ENCODE measurements at regions not wholly inside any gene's neighbourhood (a gene's known extent, or its start where the extent isn't known, plus 50 kb on each side); places are given as distances from the start of the nearest gene placed in this dataset.

DNA sequence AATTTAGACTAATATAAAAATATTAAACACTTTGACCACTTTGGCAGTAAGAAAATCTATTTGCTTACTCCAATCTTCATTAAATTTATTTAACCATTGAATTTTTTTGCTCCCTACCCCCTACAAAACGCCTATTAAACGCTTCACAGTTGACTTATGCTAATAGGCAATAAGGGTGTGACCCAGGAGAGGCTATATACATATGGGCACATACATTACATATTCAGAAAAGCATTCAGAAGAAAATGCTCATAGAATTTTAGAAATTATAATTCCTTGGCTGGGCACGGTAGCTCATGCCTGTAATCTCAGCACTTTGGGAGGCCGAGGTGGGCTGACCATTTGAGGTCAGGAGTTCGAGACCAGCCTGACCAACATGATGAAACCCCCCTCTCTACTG lies 95.6 kb upstream of the STARD13 start:
- 81% methylated on average over 5 of the region's 5 CpGs for WGBS
- Histone ChIP-seq H3K4me2 (ENCODE audit: low read length, poor library complexity, severe bottlenecking) (no peak overlapping the region), H3K14ac (ENCODE audit: low read length in 2 of 2) (no peak overlapping the region)

DNA sequence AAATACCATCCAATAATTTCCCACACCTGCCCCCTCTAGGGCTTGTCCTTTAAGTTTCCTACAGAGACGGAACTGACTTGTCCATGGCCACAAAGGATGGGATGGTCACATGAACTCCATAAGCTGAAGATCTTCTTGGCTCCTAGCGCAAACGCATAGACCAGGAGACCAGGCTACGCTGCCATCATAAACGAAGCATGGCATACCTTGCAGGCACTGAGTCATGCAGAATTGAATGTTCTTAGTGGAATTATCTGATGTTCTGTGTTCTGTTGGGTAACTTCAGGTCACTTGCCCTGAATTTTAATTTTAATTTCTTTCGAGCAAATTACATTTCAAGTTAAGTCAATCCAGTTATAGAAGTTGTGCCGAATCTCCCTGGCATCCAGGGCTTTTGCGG lies 96.4 kb upstream of the STARD13 start:
- no peak overlapping the region for H3K18ac ChIP-seq (ENCODE audit: low read depth in 1 of 2, low read length in 2 of 2)
- DNase-seq: no peak
- no peak overlapping the region for H4K91ac ChIP-seq (ENCODE audit: low read length)
- H3K4me1 ChIP-seq (ENCODE audit: control insufficient read depth, insufficient read depth, low read depth, low read length): no peaks in the 10 kb centered on the region
- no peak overlapping the region for H3K4me2 ChIP-seq (ENCODE audit: low read length, poor library complexity, severe bottlenecking)
- H3K36me3 ChIP-seq (ENCODE audit: control insufficient read depth in 1 of 2, insufficient read depth in 2 of 2, low read depth in 1 of 2, low read length in 2 of 2): no peaks in the 10 kb centered on the region
- 96% methylated on average over 8 of the region's 8 CpGs for WGBS
- no peak overlapping the region for H3K23ac ChIP-seq (ENCODE audit: low read length in 2 of 2)
- H2BK5ac ChIP-seq (ENCODE audit: low read depth, low read length, poor library complexity, severe bottlenecking): no peak overlapping the region
- H2BK15ac ChIP-seq (ENCODE audit: low read depth, poor library complexity, severe bottlenecking): no peak overlapping the region
- no peak overlapping the region for H2AK5ac ChIP-seq (ENCODE audit: low read length, severe bottlenecking)
- H3K27me3 ChIP-seq (ENCODE audit: control insufficient read depth in 1 of 2, insufficient read depth in 1 of 2, low read length in 2 of 2): no peaks in the 10 kb centered on the region
- H3K9me3 ChIP-seq (ENCODE audit: control insufficient read depth, low read length): no peaks in the 10 kb centered on the region
- no peak overlapping the region for H4K8ac ChIP-seq (ENCODE audit: low read length)
- no peaks in the 10 kb centered on the region for H3K79me1 ChIP-seq (replicated peaks; ENCODE audit: low read length, poor library complexity, severe bottlenecking)
- no peak overlapping the region for H3K9ac ChIP-seq (ENCODE audit: low read length)
- H2BK12ac ChIP-seq (ENCODE audit: low read length in 2 of 2): no peak overlapping the region
- H3K4ac ChIP-seq (ENCODE audit: low read depth in 1 of 2, low read length in 2 of 2): no peak overlapping the region
- H3K14ac ChIP-seq (ENCODE audit: low read length in 2 of 2): peak overlapping the region in 1 of 2 experiments; percentile 27
- H2BK120ac ChIP-seq (ENCODE audit: low read depth, low read length): no peak overlapping the region
- no peak overlapping the region for H2AFZ ChIP-seq (ENCODE audit: low read depth, low read length)
- no peak overlapping the region for H3K27ac ChIP-seq (ENCODE audit: low read length, poor library complexity, severe bottlenecking)
- no peak overlapping the region for H3K4me3 ChIP-seq (ENCODE audit: insufficient read depth in 1 of 2, low read depth in 1 of 2, low read length in 2 of 2)

More for the DNA sequence above, 95.6 kb upstream of the STARD13 start:
- Histone ChIP-seq H3K18ac (ENCODE audit: low read depth in 1 of 2, low read length in 2 of 2) (no peak overlapping the region), H3K27me3 (ENCODE audit: control insufficient read depth in 1 of 2, insufficient read depth in 1 of 2, low read length in 2 of 2) (no peaks in the 10 kb centered on the region), H2BK5ac (ENCODE audit: low read depth, low read length, poor library complexity, severe bottlenecking) (no peak overlapping the region), H3K23ac (ENCODE audit: low read length in 2 of 2) (no peak overlapping the region), H3K36me3 (ENCODE audit: control insufficient read depth in 1 of 2, insufficient read depth in 2 of 2, low read depth in 1 of 2, low read length in 2 of 2) (no peaks in the 10 kb centered on the region), H3K9me3 (ENCODE audit: control insufficient read depth, low read length) (no peaks in the 10 kb centered on the region), H2AK5ac (ENCODE audit: low read length, severe bottlenecking) (no peak overlapping the region), H4K8ac (ENCODE audit: low read length) (no peak overlapping the region), H3K4ac (ENCODE audit: low read depth in 1 of 2, low read length in 2 of 2) (no peak overlapping the region), H3K4me1 (ENCODE audit: control insufficient read depth, insufficient read depth, low read depth, low read length) (no peaks in the 10 kb centered on the region), H3K9ac (ENCODE audit: low read length) (no peak overlapping the region), H3K79me1 (replicated peaks; ENCODE audit: low read length, poor library complexity, severe bottlenecking) (no peaks in the 10 kb centered on the region), H2AFZ (ENCODE audit: low read depth, low read length) (no peak overlapping the region), H3K27ac (ENCODE audit: low read length, poor library complexity, severe bottlenecking) (no peak overlapping the region), H2BK15ac (ENCODE audit: low read depth, poor library complexity, severe bottlenecking) (no peak overlapping the region), H4K91ac (ENCODE audit: low read length) (no peak overlapping the region), H2BK12ac (ENCODE audit: low read length in 2 of 2) (no peak overlapping the region), H2BK120ac (ENCODE audit: low read depth, low read length) (no peak overlapping the region), H3K4me3 (ENCODE audit: insufficient read depth in 1 of 2, low read depth in 1 of 2, low read length in 2 of 2) (no peak overlapping the region)
- DNase-seq: no peak

DNA sequence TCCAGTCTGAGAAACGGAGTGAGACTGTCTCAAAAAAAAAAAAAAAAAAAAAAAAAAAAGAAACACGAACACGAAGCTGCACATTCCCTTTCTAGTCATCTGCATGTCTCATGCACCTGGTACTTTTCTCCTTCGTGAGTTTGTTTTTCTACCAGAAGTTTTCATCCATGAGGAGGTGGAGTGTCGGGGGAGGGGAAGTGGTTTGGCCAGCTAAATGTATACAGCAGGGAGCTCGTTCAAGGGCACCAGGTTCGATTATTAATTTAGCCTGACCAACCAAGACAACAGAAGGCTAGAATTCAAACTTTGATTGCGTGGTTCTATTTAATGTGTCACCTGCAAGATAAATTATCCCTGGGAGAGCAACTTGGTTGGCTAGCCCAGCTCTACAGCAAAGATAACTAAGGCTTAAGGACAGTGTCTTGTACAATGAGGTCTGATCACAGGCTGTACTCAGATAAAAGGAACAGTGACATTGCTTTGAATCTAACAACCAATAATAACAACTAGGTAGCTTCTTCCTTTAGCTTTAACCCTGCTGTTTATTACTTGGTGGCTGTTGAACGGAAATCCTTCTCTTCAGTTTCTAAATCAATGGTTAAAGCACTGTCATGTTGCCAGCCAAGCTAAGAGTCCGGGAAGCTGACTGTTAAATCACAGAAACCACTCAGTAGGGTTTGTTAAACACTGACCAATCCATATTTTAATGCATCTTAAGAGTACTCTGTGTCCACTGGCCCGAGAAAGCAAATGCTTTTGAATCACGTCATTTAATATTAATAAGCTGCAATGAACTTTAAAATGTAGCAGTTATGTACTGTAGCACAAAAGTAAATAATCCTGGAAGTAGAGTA lies 98.4 kb upstream of the STARD13 start:
- no peak overlapping the region for H4K8ac ChIP-seq (ENCODE audit: low read length)
- no peak for DNase-seq
- no peak overlapping the region for H2AFZ ChIP-seq (ENCODE audit: low read depth, low read length)
- H3K27me3 ChIP-seq (ENCODE audit: control insufficient read depth in 1 of 2, insufficient read depth in 1 of 2, low read length in 2 of 2): no peaks in the 10 kb centered on the region
- no peak overlapping the region for H2AK5ac ChIP-seq (ENCODE audit: low read length, severe bottlenecking)
- no peaks in the 10 kb centered on the region for H3K79me1 ChIP-seq (replicated peaks; ENCODE audit: low read length, poor library complexity, severe bottlenecking)
- H3K14ac ChIP-seq (ENCODE audit: low read length in 2 of 2): no peak overlapping the region
- no peak overlapping the region for H3K4me2 ChIP-seq (ENCODE audit: low read length, poor library complexity, severe bottlenecking)
- no peaks in the 10 kb centered on the region for H3K9me3 ChIP-seq (ENCODE audit: control insufficient read depth, low read length)
- H3K4me3 ChIP-seq (ENCODE audit: insufficient read depth in 1 of 2, low read depth in 1 of 2, low read length in 2 of 2): no peak overlapping the region
- no peak overlapping the region for H2BK15ac ChIP-seq (ENCODE audit: low read depth, poor library complexity, severe bottlenecking)
- H3K4ac ChIP-seq (ENCODE audit: low read depth in 1 of 2, low read length in 2 of 2): no peak overlapping the region
- 90% methylated on average over 8 of the region's 12 CpGs for WGBS
- H3K36me3 ChIP-seq (ENCODE audit: control insufficient read depth in 1 of 2, insufficient read depth in 2 of 2, low read depth in 1 of 2, low read length in 2 of 2): no peaks in the 10 kb centered on the region
- no peak overlapping the region for H3K9ac ChIP-seq (ENCODE audit: low read length)
- H3K23ac ChIP-seq (ENCODE audit: low read length in 2 of 2): no peak overlapping the region
- H4K91ac ChIP-seq (ENCODE audit: low read length): no peak overlapping the region
- no peak overlapping the region for H2BK120ac ChIP-seq (ENCODE audit: low read depth, low read length)
- no peak overlapping the region for H3K18ac ChIP-seq (ENCODE audit: low read depth in 1 of 2, low read length in 2 of 2)
- H2BK5ac ChIP-seq (ENCODE audit: low read depth, low read length, poor library complexity, severe bottlenecking): no peak overlapping the region
- H3K4me1 ChIP-seq (ENCODE audit: control insufficient read depth, insufficient read depth, low read depth, low read length): no peaks in the 10 kb centered on the region
- H2BK12ac ChIP-seq (ENCODE audit: low read length in 2 of 2): no peak overlapping the region
- H3K27ac ChIP-seq (ENCODE audit: low read length, poor library complexity, severe bottlenecking): no peak overlapping the region

DNA sequence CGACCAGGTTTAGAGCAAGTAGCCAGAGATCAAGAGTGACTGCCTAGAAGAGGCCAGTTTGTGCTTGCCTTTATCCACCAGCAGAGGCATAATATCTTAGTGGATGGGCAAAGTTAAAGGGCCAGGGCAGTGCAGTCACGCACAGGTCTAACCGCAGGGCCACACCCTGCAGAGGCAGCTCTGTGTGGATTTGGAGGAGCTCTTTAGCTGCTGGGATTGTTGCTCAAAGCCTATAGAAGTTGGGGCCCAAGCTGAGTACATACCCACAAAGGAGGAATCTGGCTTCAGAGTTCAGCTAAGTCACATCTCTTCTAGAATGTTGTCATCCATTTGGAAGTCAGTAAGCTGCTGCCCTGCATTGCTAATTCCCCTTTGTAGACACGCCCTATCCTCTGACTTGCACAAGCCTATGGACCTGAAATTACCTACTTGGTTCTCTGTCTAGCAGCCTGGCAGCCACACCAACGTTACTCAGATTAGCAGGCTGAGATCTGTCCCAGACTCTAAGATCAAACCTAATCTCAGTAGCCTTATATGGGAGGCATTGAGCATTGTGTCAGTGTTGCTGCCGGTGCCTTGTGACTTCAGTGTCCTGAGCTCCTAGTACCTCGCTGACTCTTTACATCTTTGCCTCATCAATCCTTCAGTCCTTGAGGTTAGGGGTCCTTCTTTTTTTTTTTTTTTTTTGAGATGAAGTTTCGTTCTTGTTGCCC lies 102.9 kb upstream of the STARD13 start:
- Histone ChIP-seq H3K4me2 (ENCODE audit: low read length, poor library complexity, severe bottlenecking) (no peak overlapping the region), H3K14ac (ENCODE audit: low read length in 2 of 2) (no peak overlapping the region), H2BK12ac (ENCODE audit: low read length in 2 of 2) (no peak overlapping the region), H3K4me3 (ENCODE audit: insufficient read depth in 1 of 2, low read depth in 1 of 2, low read length in 2 of 2) (no peak overlapping the region), H4K91ac (ENCODE audit: low read length) (no peak overlapping the region), H2BK120ac (ENCODE audit: low read depth, low read length) (no peak overlapping the region), H3K4ac (ENCODE audit: low read depth in 1 of 2, low read length in 2 of 2) (no peak overlapping the region), H3K9ac (ENCODE audit: low read length) (no peak overlapping the region), H3K9me3 (ENCODE audit: control insufficient read depth, low read length) (no peaks in the 10 kb centered on the region), H3K36me3 (ENCODE audit: control insufficient read depth in 1 of 2, insufficient read depth in 2 of 2, low read depth in 1 of 2, low read length in 2 of 2) (no peaks in the 10 kb centered on the region), H3K27ac (ENCODE audit: low read length, poor library complexity, severe bottlenecking) (no peak overlapping the region), H2AFZ (ENCODE audit: low read depth, low read length) (no peak overlapping the region), H4K8ac (ENCODE audit: low read length) (no peak overlapping the region), H3K18ac (ENCODE audit: low read depth in 1 of 2, low read length in 2 of 2) (no peak overlapping the region), H3K79me1 (replicated peaks; ENCODE audit: low read length, poor library complexity, severe bottlenecking) (no peaks in the 10 kb centered on the region), H3K27me3 (ENCODE audit: control insufficient read depth in 1 of 2, insufficient read depth in 1 of 2, low read length in 2 of 2) (no peaks in the 10 kb centered on the region), H3K4me1 (ENCODE audit: control insufficient read depth, insufficient read depth, low read depth, low read length) (peaks cover 2% of the 10 kb centered on the region), H2BK15ac (ENCODE audit: low read depth, poor library complexity, severe bottlenecking) (no peak overlapping the region), H2BK5ac (ENCODE audit: low read depth, low read length, poor library complexity, severe bottlenecking) (no peak overlapping the region), H2AK5ac (ENCODE audit: low read length, severe bottlenecking) (no peak overlapping the region), H3K23ac (ENCODE audit: low read length in 2 of 2) (no peak overlapping the region)
- no peak for DNase-seq
- 81% methylated on average over 7 of the region's 8 CpGs for WGBS
